ENCODE measurements at regions not wholly inside any gene's neighbourhood (a gene's known extent, or its start where the extent isn't known, plus 50 kb on each side); places are given as distances from the start of the nearest gene placed in this dataset.

- TF ChIP-seq CTCF (IDR thresholded peaks at IDR 0.05) = no peak
- TF ChIP-seq POLR2AphosphoS5 (IDR thresholded peaks at IDR 0.05; ENCODE audit: low read depth, low read length) = no peak
- no peak for TF ChIP-seq REST (IDR thresholded peaks at IDR 0.05; ENCODE audit: insufficient read depth in 1 of 2, low read depth in 2 of 2, low read length in 1 of 2)
- no peak for TF ChIP-seq SIN3A (IDR thresholded peaks at IDR 0.05; ENCODE audit: borderline replicate concordance, insufficient read depth, low read depth, low read length)
Observed at GRCh38 chr11:45473341-45473895, 187.3 kb upstream of the SYT13 start.

All from Panc1 (cell line).